ENCODE measurements at regions not wholly inside any gene's neighbourhood (a gene's known extent, or its start where the extent isn't known, plus 50 kb on each side); places are given as distances from the start of the nearest gene placed in this dataset.

GRCh38 chr6:30832864-30833263 lies 51.5 kb upstream of the DDR1 start:
- intact Hi-C loops (cut with DNase I; ENCODE audit: low total_unique reads), result loop anchor here (5.0 kb wide), 1 partner anchor 254 kb away; no protein-coding TSS in a partner anchor
- Histone ChIP-seq H3K9me3 (no peaks in the 10 kb centered on the region), H3K4me3 (no peak overlapping the region), H3K27ac (no peak overlapping the region), H3K36me3 (no peaks in the 10 kb centered on the region), H3K27me3 (no peaks in the 10 kb centered on the region), H3K4me1 (peaks cover 0 to 34% (median 23%) of the 10 kb centered on the region in 4 donors)
- no peak for DNase-seq
- TF ChIP-seq CTCF (IDR thresholded peaks at IDR 0.05), result no peak

DNA sequence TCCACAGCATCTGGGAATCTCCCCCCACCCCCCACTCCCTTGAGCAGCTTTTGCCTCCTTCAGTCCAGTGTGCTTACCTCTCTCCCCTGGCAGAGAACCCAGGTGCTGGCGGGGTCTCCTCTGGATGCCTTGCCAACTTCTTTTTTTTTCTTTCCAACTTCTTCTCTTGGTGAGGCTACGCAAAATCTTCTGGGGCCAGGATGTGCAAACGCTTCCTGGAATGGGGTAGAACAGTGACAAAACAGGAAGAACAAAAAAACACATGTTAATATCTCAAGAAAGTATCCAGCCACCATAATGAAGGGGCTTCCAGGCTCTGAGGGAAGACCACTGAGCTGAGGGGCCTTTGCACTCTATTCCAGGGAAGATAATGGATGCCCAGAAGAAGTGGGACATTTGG lies 53.9 kb upstream of the DDR1 start:
- TF ChIP-seq CTCF (IDR thresholded peaks at IDR 0.05), result no peak
- Histone ChIP-seq H3K4me1 (peaks cover 0 to 23% (median 17%) of the 10 kb centered on the region in 4 donors), H3K4me3 (no peak overlapping the region), H3K9me3 (no peaks in the 10 kb centered on the region), H3K27ac (no peak overlapping the region), H3K27me3 (no peaks in the 10 kb centered on the region), H3K36me3 (no peaks in the 10 kb centered on the region)
- DNase-seq, result no peak
- intact Hi-C loops (cut with DNase I; ENCODE audit: low total_unique reads), result loop anchor here (5.0 kb wide), 1 partner anchor 257 kb away; no protein-coding TSS in a partner anchor

DNA sequence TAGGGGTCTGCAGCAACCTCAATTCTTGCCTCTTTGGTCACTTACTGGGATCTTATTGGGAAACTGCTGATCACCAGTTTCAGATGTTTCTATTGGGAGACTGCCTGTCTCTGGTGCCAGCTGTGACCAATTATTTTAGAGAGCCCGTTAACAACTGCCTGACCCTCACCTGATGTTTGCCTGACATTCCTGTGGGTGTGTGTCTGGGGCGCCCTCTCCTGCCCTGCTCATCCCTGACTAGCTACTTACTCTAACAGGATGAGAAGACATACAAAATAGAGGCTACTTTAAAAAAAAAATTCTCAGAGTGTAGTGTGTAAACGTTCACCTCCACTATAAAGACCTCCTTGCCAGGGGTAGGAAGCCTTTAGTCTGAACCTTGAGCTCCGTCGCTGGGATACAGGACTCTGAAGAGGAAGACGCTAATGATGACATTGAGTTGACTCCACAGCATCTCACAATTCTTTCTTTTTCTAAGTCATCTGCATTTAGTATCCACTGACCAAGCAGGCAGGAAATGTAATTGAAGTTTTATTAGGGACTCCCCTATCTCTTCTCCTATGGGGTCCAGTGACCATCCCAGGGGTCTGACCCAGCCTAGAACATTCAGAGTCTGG lies 54.6 kb upstream of the DDR1 start:
- no peak for DNase-seq
- no peaks in the 10 kb centered on the region for H3K9me3 ChIP-seq
- H3K4me3 ChIP-seq, result no peak overlapping the region
- no peaks in the 10 kb centered on the region for H3K27me3 ChIP-seq
- intact Hi-C loops (cut with DNase I; ENCODE audit: low total_unique reads), result loop anchor here (5.0 kb wide), 2 partner anchors 53 to 258 kb away; partner anchors contain the start of gene DDR1
- TF ChIP-seq CTCF (IDR thresholded peaks at IDR 0.05), result no peak
- peaks cover 0 to 22% (median 17%) of the 10 kb centered on the region in 4 donors for H3K4me1 ChIP-seq
- no peak overlapping the region for H3K27ac ChIP-seq
- H3K36me3 ChIP-seq, result no peaks in the 10 kb centered on the region

GRCh38 chr6:30829033-30829432 lies 55.3 kb upstream of the DDR1 start:
- Histone ChIP-seq H3K9me3 (no peaks in the 10 kb centered on the region), H3K4me1 (peaks cover 0 to 22% (median 17%) of the 10 kb centered on the region in 4 donors), H3K27ac (peak overlapping the region in 1 of 2 donors; percentile 64), H3K4me3 (no peak overlapping the region), H3K36me3 (no peaks in the 10 kb centered on the region), H3K27me3 (no peaks in the 10 kb centered on the region)
- no peak for TF ChIP-seq CTCF (IDR thresholded peaks at IDR 0.05)
- no peak for DNase-seq
- intact Hi-C loops (cut with DNase I; ENCODE audit: low total_unique reads), result loop anchor here (5.0 kb wide), 1 partner anchor 53 kb away; the partner anchor contains the start of gene DDR1

DNA sequence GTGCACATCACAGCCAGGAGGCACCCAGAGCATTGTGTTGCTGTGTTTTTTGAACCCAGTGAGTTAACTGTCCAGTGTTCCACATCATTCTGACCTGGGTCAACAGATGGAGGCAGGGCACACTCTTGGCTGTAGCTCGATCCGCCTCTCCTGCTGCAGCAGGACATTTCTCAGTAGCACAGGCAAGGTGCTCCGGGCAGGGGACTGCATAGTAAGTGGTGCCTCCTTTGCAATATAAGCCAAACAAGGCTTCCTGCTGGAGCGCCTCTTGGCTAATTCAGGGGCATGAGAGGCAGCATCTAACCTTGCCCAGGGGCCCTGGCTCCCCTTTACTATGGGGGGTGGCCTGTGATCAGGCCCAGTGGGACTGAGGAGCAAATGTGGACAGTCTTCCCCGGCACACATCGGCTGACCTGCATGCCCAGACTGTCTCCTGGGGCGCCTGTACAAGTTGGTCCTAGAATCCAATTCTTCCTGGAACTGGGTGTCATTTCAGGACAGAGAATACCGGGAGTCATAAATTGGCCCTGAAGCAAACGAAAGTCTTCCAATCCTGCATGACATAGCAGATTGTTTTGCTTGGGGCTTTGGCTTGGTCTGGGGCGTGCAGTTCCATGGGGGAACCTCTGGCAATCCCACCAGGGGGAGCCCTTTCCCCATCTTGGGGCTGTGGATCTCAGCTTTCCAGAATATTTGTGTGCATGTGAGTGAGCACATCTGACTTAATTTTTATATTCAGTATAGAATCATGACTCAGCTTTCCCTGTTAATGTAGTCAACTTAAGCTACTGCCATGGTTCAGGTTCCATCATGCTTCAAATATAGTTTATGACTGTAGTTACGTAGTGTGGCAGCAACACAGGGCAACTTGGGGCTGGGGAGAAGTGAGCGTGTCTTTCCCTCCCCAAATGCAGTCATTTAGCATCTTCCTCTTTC lies 56.0 kb upstream of the DDR1 start:
- Histone ChIP-seq H3K4me1 (peaks cover 0 to 30% (median 19%) of the 10 kb centered on the region in 4 donors), H3K36me3 (no peaks in the 10 kb centered on the region), H3K27me3 (no peaks in the 10 kb centered on the region), H3K4me3 (peak overlapping the region; percentile 1 to 12), H3K9me3 (no peaks in the 10 kb centered on the region), H3K27ac (peak overlapping the region; percentile 48 to 64)
- peak; percentile 91 to 96 for TF ChIP-seq CTCF (IDR thresholded peaks at IDR 0.05)
- intact Hi-C loops (cut with DNase I; ENCODE audit: low total_unique reads), result loop anchor here (5.0 kb wide), 1 partner anchor 54 kb away; the partner anchor contains the start of gene DDR1
- peak; percentile 90 to 96 for DNase-seq
